GM18498 (cell line): ENCODE measurements at regions not wholly inside any gene's neighbourhood (a gene's known extent, or its start where the extent isn't known, plus 50 kb on each side); places are given as distances from the start of the nearest gene placed in this dataset.
"Not testable (repeated sequence)": the region's sequence is repeated elsewhere in the genome, so short reads cannot be mapped to it uniquely, and the experiment has no call there.

ENCODE experiments used
- ATAC-seq: cut with Tn5 transposase; IDR thresholded peaks from one replicate; pipeline ENCODE4 v1.9.1; 2021; ENCODE audit warnings: mild to moderate bottlenecking, moderate library complexity; ENCODE audit not compliant: unreplicated experiment

- no peak for ATAC-seq
Observed at GRCh38 chr7:42575171-42575570, 336.7 kb downstream of the C7orf25 start.

DNA sequence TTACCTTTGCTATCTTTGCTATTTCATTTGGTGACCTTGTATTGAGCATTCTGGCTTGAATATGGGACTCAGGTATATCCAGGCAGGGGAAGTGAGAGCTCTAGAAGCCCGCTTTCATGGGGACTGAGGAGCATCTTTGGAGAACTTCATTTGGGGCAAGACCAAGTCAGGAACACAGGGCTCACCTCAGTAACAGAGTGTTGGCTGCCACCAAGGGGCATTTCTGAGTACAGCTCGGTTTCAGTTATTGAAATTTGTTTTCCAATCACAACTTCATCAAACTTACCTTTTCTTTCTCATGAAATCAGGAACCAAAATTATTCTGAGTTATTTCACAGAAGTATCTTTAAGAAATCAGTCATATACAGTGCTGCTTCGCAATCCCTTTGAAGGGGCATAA is 337.2 kb downstream of the C7orf25 start:
- ATAC-seq: no peak

GRCh38 chr7:42573881-42574672 is 337.1 kb upstream of the GLI3 start:
- no peak for ATAC-seq

DNA sequence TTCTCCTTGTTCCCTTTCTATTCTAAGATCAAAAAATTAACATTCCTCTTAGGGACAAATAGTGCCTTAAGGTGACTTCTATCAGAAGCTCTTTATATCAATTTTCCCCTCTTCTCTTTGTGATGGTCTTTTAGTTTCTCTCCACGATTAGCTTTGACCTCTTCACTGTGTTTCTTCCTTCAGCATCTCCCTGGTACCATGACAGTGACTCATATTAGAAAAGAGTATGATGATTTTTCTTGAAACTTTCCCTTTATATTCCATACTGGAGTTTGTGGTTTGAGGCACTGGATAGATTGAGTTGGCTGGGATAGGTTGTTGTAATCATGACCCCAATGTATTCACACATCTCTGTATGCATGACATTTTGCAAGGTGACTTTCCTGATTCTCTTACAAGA is 335.6 kb upstream of the GLI3 start:
- ATAC-seq: no peak

DNA sequence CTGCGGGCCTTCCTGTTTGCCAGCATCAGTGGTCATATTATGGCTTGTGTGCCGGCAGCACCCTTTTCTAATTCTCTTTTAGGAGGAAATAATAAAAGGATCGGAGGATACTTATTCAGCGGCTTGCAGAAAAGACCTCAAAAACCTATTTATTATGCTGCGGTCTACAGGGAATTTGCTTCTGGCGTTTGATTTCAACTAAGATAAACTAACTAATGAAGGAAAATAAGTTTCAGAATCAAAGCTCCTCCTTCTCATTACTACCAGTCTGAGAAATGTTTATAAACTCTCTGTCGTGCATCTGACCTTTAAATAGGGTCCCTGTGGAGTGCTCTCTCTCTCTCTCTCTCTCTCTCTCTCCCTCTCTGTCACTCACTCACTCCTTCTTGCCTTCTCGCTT is 335.0 kb upstream of the GLI3 start:
- no peak for ATAC-seq

GRCh38 chr7:42570944-42571343 is 333.9 kb upstream of the GLI3 start:
- ATAC-seq: no peak

GRCh38 chr7:42567051-42567450 is 330.0 kb upstream of the GLI3 start:
- ATAC-seq: no peak

DNA sequence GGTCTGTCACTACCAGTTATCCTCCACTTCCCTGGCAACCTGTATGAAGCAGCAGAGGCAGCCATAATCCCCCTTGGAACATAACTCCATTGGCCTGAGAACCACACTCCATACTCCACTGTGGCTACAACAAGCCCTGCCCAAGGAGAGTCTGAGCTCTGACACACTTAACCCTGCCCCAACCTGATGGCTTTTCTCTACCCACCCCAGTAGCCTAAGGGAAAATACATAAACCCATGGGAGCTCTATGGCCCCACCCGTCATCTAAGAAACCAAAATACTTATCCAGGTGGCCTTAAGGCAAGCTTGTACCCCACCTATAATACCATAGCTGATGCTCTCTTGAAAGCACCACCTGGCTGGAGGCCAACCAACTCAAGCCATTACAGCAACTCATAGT is 324.8 kb upstream of the GLI3 start:
- ATAC-seq: no peak

DNA sequence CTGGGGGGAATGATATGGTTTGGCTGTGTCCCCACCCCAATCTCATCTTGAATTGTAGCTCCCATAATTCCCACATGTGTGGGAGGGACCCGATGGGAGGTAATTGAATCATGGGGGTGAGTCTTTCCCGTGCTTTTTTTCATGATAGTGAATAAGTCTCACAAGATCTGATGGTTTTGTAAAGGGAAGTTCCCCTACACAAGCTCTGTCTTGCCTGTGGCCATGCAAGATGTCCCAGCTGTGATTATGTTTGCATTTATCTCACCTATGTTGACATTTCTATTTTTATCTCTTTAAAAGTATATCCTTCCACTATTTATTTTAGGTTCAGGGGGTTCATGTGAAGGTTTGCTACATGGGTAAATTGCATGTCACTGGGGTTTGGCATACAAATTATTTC is 323.9 kb upstream of the GLI3 start:
- no peak for ATAC-seq

GRCh38 chr7:42554932-42555331 is 317.9 kb upstream of the GLI3 start:
- not testable (repeated sequence) for ATAC-seq

GRCh38 chr7:42552227-42552626 is 315.2 kb upstream of the GLI3 start:
- no peak for ATAC-seq

- no peak for ATAC-seq
Observed at GRCh38 chr7:42550706-42551470, 313.9 kb upstream of the GLI3 start.

GRCh38 chr7:42549866-42550485 is 313.0 kb upstream of the GLI3 start:
- ATAC-seq: no peak

GRCh38 chr7:42548816-42549611 is 312.0 kb upstream of the GLI3 start:
- ATAC-seq: no peak

DNA sequence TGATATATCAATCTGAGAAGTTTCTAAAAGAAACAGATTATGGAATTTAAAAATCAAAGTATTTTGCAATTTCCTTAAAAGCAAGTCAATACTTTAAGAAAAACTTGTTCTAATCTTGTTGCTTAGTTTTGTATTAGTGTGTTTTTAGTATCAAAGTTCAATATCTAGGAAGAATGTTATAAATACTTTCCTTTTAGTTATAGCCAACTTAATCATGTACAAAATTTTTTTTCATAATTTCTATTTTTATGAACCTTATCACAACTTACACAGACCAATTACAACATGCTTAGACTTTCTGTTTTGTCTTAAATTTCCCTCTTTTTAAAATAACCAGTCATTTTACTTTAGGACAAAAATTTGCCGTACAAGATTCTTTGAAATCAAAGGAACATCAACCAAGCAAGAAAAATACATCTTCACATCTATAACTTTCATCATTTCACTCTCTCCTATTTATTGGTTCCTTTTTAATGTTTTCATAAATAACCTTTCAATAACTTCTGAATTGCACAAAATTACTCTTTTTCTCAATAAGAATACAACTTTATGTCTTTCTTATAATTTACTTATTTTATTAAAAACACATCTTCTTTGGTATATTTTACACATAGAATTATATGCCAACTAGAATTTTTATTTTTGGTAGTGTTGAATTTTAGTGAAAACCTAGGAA is 308.2 kb upstream of the GLI3 start:
- no peak for ATAC-seq

DNA sequence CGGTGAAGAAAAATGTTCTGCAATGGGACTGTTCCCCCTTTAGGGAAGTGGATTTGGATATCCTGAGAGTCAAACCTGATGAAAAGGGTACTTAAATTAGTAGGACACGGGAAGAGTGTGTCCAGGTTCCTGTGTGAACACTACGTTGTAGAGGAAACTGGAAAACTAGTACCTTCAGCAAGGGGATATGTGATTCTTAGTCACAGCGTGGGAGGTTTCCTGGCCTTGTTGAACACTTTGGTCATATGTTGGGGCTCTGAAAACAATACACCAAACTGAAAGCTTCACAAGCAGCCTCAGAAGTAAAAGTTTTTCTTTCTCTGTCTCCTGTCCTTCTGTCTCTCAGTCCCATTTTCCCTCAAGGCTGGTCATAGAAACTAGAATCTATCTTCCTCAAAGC is 306.9 kb upstream of the GLI3 start:
- ATAC-seq: no peak

- not testable (repeated sequence) for ATAC-seq
Observed at GRCh38 chr7:42542446-42542845, 305.4 kb upstream of the GLI3 start.

GRCh38 chr7:42534441-42534840 is 297.4 kb upstream of the GLI3 start:
- ATAC-seq: no peak

- ATAC-seq: no peak
Observed at GRCh38 chr7:42527004-42527403, 290.0 kb upstream of the GLI3 start.

- ATAC-seq: no peak
Observed at GRCh38 chr7:42522227-42522991, 285.4 kb upstream of the GLI3 start.
